ES-I3 (cell line): ENCODE measurements at regions not wholly inside any gene's neighbourhood (a gene's known extent, or its start where the extent isn't known, plus 50 kb on each side); places are given as distances from the start of the nearest gene placed in this dataset.
A peak's percentile ranks its signal among the peaks of the same experiment; 100 is the strongest.
"Not testable (repeated sequence)": the region's sequence is repeated elsewhere in the genome, so short reads cannot be mapped to it uniquely, and the experiment has no call there.

Source experiments
- H3K36me3 ChIP-seq: 2 replicates; pipeline ENCODE4 v1.6.1; 2013; ENCODE audit warnings: mild to moderate bottlenecking, low read length, control low read depth, moderate library complexity; ENCODE audit not compliant: insufficient read depth
- H3K4me1 ChIP-seq: 2 replicates; pipeline ENCODE4 v1.6.1; 2013; ENCODE audit warnings: mild to moderate bottlenecking, control low read depth, low read length; ENCODE audit not compliant: insufficient read depth
- H3K9ac ChIP-seq: 2 replicates; pipeline ENCODE4 v1.6.1; 2013; ENCODE audit warnings: low read depth, mild to moderate bottlenecking, low read length, moderate library complexity
- H3K9me3 ChIP-seq: 2 replicates; pipeline ENCODE4 v1.6.1; 2013; ENCODE audit warnings: mild to moderate bottlenecking, low read length, moderate library complexity; ENCODE audit not compliant: control insufficient read depth, insufficient read depth

- H3K9me3 ChIP-seq, result no peaks in the 10 kb centered on the region
- H3K36me3 ChIP-seq, result no peaks in the 10 kb centered on the region
- peaks cover 43% of the 10 kb centered on the region for H3K4me1 ChIP-seq
- H3K9ac ChIP-seq, result peak overlapping the region; percentile 24
These were observed 325.5 kb downstream of the BCOR start for GRCh38 chrX:39772057-39772832.

- no peaks in the 10 kb centered on the region for H3K36me3 ChIP-seq
- peak overlapping the region; percentile 35 for H3K9ac ChIP-seq
- H3K4me1 ChIP-seq, result peaks cover 43% of the 10 kb centered on the region
- no peaks in the 10 kb centered on the region for H3K9me3 ChIP-seq
These were observed 324.6 kb downstream of the BCOR start for GRCh38 chrX:39773150-39773549.

- peaks cover 49% of the 10 kb centered on the region for H3K4me1 ChIP-seq
- no peak overlapping the region for H3K9ac ChIP-seq
- H3K36me3 ChIP-seq, result no peaks in the 10 kb centered on the region
- no peaks in the 10 kb centered on the region for H3K9me3 ChIP-seq
These were observed 323.6 kb downstream of the BCOR start for GRCh38 chrX:39773923-39774773.

GRCh38 chrX:39774774-39775328 lies 322.9 kb downstream of the BCOR start:
- Histone ChIP-seq H3K4me1 (peaks cover 49% of the 10 kb centered on the region), H3K9me3 (no peaks in the 10 kb centered on the region), H3K36me3 (no peaks in the 10 kb centered on the region), H3K9ac (no peak overlapping the region)

GRCh38 chrX:39777623-39778025 lies 320.1 kb downstream of the BCOR start:
- no peaks in the 10 kb centered on the region for H3K9me3 ChIP-seq
- H3K4me1 ChIP-seq, result peaks cover 49% of the 10 kb centered on the region
- no peaks in the 10 kb centered on the region for H3K36me3 ChIP-seq
- no peak overlapping the region for H3K9ac ChIP-seq

GRCh38 chrX:39779952-39780783 lies 317.6 kb downstream of the BCOR start:
- no peaks in the 10 kb centered on the region for H3K9me3 ChIP-seq
- peaks cover 25% of the 10 kb centered on the region for H3K4me1 ChIP-seq
- no peaks in the 10 kb centered on the region for H3K36me3 ChIP-seq
- H3K9ac ChIP-seq, result no peak overlapping the region

GRCh38 chrX:39782276-39782675 lies 315.5 kb downstream of the BCOR start:
- Histone ChIP-seq H3K4me1 (peaks cover 18% of the 10 kb centered on the region; the same call in 1 of the 2 replicates), H3K36me3 (no peaks in the 10 kb centered on the region), H3K9ac (no peak overlapping the region), H3K9me3 (no peaks in the 10 kb centered on the region)

- no peaks in the 10 kb centered on the region for H3K4me1 ChIP-seq
- no peaks in the 10 kb centered on the region for H3K36me3 ChIP-seq
- H3K9ac ChIP-seq, result no peak overlapping the region
- H3K9me3 ChIP-seq, result no peaks in the 10 kb centered on the region
These were observed 309.8 kb downstream of the BCOR start for GRCh38 chrX:39787999-39788398.

GRCh38 chrX:39788521-39788920 lies 309.2 kb downstream of the BCOR start:
- Histone ChIP-seq H3K9ac (no peak overlapping the region), H3K36me3 (no peaks in the 10 kb centered on the region), H3K9me3 (no peaks in the 10 kb centered on the region), H3K4me1 (no peaks in the 10 kb centered on the region)

GRCh38 chrX:39791691-39792090 lies 306.1 kb downstream of the BCOR start:
- no peaks in the 10 kb centered on the region for H3K9me3 ChIP-seq
- no peaks in the 10 kb centered on the region for H3K36me3 ChIP-seq
- no peak overlapping the region for H3K9ac ChIP-seq
- peaks cover 6% of the 10 kb centered on the region for H3K4me1 ChIP-seq

- H3K36me3 ChIP-seq, result no peaks in the 10 kb centered on the region
- H3K9ac ChIP-seq, result no peak overlapping the region
- no peaks in the 10 kb centered on the region for H3K9me3 ChIP-seq
- peaks cover 6% of the 10 kb centered on the region for H3K4me1 ChIP-seq
These were observed 302.2 kb downstream of the BCOR start for GRCh38 chrX:39795605-39796004.

- Histone ChIP-seq H3K36me3 (no peaks in the 10 kb centered on the region), H3K9ac (no peak overlapping the region), H3K4me1 (peaks cover 10% of the 10 kb centered on the region), H3K9me3 (no peaks in the 10 kb centered on the region)
These were observed 300.9 kb downstream of the BCOR start for GRCh38 chrX:39796856-39797255.

GRCh38 chrX:39798488-39798887 lies 299.3 kb downstream of the BCOR start:
- H3K9me3 ChIP-seq, H3K36me3 ChIP-seq, H3K9ac ChIP-seq: not testable (repeated sequence)
- peaks cover 22% of the 10 kb centered on the region for H3K4me1 ChIP-seq

GRCh38 chrX:39802354-39802753 lies 295.4 kb downstream of the BCOR start:
- Histone ChIP-seq H3K36me3 (no peaks in the 10 kb centered on the region), H3K9ac (no peak overlapping the region), H3K4me1 (peaks cover 15% of the 10 kb centered on the region), H3K9me3 (no peaks in the 10 kb centered on the region)
